ENCODE measurements at regions not wholly inside any gene's neighbourhood (a gene's known extent, or its start where the extent isn't known, plus 50 kb on each side); places are given as distances from the start of the nearest gene placed in this dataset.
"Not testable (repeated sequence)": the region's sequence is repeated elsewhere in the genome, so short reads cannot be mapped to it uniquely, and the experiment has no call there.

DNA sequence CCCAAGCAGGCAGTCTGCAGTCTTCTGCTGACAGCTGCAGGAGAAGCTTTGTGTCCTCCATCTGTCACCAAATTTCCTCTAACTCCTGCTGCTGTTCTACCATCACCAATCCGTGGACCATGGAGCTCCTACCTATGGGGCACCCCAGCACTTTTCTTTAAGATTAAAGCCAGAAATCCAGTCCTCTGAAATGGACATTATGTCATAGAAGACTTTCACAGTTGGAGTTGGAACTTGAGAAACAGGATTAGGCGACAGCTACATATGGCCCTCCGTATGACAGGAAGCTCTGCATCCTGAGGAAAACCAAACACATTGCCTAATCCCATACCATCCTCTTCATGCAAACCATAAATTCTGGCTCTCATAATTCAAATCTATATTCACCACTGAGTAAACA, 470.6 kb upstream of the GALNTL6 start:
- ChIA-PET CTCF (no interaction called here), POLR2A (no interaction called here)
- DNase-seq (ENCODE audit: extremely low spot score) = no peak
- TF ChIP-seq, protein P1, sequence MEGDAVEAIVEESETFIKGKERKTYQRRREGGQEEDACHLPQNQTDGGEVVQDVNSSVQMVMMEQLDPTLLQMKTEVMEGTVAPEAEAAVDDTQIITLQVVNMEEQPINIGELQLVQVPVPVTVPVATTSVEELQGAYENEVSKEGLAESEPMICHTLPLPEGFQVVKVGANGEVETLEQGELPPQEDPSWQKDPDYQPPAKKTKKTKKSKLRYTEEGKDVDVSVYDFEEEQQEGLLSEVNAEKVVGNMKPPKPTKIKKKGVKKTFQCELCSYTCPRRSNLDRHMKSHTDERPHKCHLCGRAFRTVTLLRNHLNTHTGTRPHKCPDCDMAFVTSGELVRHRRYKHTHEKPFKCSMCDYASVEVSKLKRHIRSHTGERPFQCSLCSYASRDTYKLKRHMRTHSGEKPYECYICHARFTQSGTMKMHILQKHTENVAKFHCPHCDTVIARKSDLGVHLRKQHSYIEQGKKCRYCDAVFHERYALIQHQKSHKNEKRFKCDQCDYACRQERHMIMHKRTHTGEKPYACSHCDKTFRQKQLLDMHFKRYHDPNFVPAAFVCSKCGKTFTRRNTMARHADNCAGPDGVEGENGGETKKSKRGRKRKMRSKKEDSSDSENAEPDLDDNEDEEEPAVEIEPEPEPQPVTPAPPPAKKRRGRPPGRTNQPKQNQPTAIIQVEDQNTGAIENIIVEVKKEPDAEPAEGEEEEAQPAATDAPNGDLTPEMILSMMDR (IDR thresholded peaks at IDR 0.05; ENCODE audit: control extremely low read depth, extremely low read depth, low read depth, missing control alignments) = no peak

DNA sequence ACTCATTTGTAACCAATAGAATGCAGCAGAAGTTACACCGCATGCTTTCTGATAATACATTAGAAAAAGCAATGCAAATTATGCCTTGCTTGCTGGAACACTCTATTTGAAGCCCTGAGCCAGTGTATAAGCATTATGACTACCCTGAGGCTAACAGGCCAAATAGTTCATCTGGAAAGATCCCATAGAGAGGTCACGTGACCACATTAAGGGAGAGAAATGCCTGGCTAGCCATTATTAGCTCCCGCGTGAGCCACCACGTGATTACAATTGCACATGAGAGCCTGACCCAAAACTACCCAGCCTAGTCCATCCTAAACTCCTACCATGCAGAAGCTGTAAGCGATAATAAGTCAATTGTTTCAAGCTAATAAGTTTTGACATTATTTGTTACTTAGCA, 472.9 kb upstream of the GALNTL6 start:
- CTCF ChIA-PET = no interaction called here
- no peak for DNase-seq (ENCODE audit: extremely low spot score)
- POLR2A ChIA-PET = no interaction called here
- TF ChIP-seq, protein P1 (IDR thresholded peaks at IDR 0.05; ENCODE audit: control extremely low read depth, extremely low read depth, low read depth, missing control alignments) = no peak

- no peak for DNase-seq (ENCODE audit: extremely low spot score)
- ChIA-PET POLR2A (no interaction called here), CTCF (interaction anchor here (1.1 kb wide), 1 partner anchor 11 kb away, joined by 3 read pairs; no protein-coding TSS in a partner anchor)
- TF ChIP-seq, protein P1 (IDR thresholded peaks at IDR 0.05; ENCODE audit: control extremely low read depth, extremely low read depth, low read depth, missing control alignments) = no peak
These were observed 478.7 kb upstream of the GALNTL6 start for GRCh38 chr4:171334549-171334948.

- ChIA-PET CTCF (no interaction called here), POLR2A (no interaction called here)
- TF ChIP-seq, protein P1 (IDR thresholded peaks at IDR 0.05; ENCODE audit: control extremely low read depth, extremely low read depth, low read depth, missing control alignments) = no peak
- DNase-seq (ENCODE audit: extremely low spot score) = no peak
These were observed 504.5 kb upstream of the GALNTL6 start for GRCh38 chr4:171308661-171309060.

DNA sequence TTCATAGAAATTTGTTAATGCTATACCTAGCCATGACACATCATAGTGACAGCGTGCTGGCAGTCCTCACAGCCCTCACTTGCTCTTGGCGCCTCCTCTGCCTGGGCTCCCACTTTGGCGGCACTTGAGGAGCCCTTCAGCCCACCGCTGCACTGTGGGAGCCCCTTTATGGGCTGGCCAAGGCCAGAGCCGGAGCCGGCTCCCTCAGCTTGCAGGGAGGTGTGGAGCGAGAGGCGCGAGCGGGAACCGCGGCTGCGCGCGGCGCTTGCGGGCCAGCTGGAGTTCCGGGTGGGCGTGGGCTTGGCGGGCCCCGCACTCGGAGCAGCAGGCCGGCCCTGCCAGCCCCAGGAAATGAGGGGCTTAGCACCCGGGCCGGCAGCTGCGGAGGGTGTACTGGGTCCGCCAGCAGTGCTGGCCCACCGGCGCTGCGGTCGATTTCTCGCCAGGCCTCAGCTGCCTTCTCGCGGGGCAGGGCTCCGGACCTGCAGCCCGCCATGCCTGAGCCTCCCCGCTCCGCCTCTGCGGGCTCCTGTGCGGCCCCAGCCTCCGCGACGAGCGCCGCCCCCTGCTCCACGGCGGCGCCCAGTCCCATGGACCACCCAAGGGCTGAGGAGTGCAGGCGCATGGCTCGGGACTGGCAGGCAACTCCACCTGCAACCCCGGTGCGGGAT, 515.0 kb upstream of the GALNTL6 start:
- POLR2A ChIA-PET; DNase-seq (ENCODE audit: extremely low spot score); CTCF ChIA-PET: not testable (repeated sequence)

DNA sequence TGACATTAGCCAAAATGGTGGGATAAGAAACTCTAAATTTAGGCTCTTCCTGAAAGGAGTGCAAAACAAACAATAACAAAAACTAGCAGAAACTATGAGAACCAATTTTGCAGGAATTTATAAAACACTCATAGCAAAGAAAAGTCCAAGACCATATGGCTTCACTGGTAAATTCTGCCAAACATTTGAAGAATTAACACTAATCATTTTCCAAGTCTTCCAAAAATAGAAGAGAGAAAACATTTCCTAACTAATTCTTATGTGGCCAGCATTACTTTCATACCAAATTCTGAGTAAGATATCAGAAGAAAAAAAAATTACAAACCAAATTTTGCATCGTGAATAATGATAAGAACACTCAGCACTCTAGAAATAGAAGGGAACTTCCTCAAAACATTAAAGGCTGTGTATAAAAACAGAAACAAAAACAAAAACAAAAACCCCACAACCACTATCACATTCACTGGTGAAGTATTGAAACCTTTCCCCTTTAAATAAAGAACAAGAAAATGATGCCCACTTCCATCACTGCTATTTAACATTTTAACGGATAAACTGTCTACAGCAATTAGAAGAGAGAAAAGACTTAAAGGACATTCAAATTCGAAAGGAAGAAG, 524.3 kb upstream of the GALNTL6 start:
- CTCF ChIA-PET = no interaction called here
- TF ChIP-seq, protein P1 (IDR thresholded peaks at IDR 0.05; ENCODE audit: control extremely low read depth, extremely low read depth, low read depth, missing control alignments) = no peak
- POLR2A ChIA-PET = no interaction called here
- no peak for DNase-seq (ENCODE audit: extremely low spot score)

GRCh38 chr4:171281359-171281758, 531.8 kb upstream of the GALNTL6 start:
- TF ChIP-seq, protein P1 (IDR thresholded peaks at IDR 0.05; ENCODE audit: control extremely low read depth, extremely low read depth, low read depth, missing control alignments) = no peak
- CTCF ChIA-PET = interaction anchor here (1.5 kb wide), 1 partner anchor 45 kb away, joined by 3 read pairs; no protein-coding TSS in a partner anchor
- no peak for DNase-seq (ENCODE audit: extremely low spot score)
- POLR2A ChIA-PET = no interaction called here

Data from GM10248 (cell line).